Gastroesophageal sphincter (tissue), 4 donors: ENCODE measurements at regions not wholly inside any gene's neighbourhood (a gene's known extent, or its start where the extent isn't known, plus 50 kb on each side); places are given as distances from the start of the nearest gene placed in this dataset.
"Not testable (repeated sequence)": the region's sequence is repeated elsewhere in the genome, so short reads cannot be mapped to it uniquely, and the experiment has no call there.

Experiments used
- ATAC-seq: fragments of 150-250 bp; one replicate; pipeline ENCODE4 v1.9.1; 2016; ENCODE audit warnings: mild to moderate bottlenecking, moderate library complexity
- H3K27ac ChIP-seq, 4 donors: fragments of 200-600 bp; sonication (generic) in 3 of 4; 1 replicate in 3 of 4; 2 replicates in 1 of 4; pipeline ENCODE4 v1.5.1; 2016 to 2019
- H3K27me3 ChIP-seq: fragments of 200-600 bp; sonication (generic); one replicate; pipeline ENCODE4 v1.5.1; 2019
- H3K36me3 ChIP-seq, 2 donors: fragments of 200-600 bp; sonication (generic); one replicate each; pipeline ENCODE4 v1.5.1; 2019; ENCODE audit warnings: control low read depth in 1 of 2
- H3K4me1 ChIP-seq, 3 donors: fragments of 200-600 bp; sonication (generic); 1 replicate in 2 of 3; 2 replicates in 1 of 3; pipeline ENCODE4 v1.5.1; 2016 to 2019; ENCODE audit warnings: control low read depth in 2 of 3
- H3K4me3 ChIP-seq, 2 donors: fragments of 200-600 bp; sonication (generic); one replicate each; pipeline ENCODE4 v1.5.1; 2019; ENCODE audit warnings: mild to moderate bottlenecking in 1 of 2, moderate library complexity in 1 of 2
- H3K9me3 ChIP-seq, 3 donors: fragments of 200-600 bp; sonication (generic); one replicate each; pipeline ENCODE4 v1.5.1; 2017 to 2019; ENCODE audit warnings: control low read depth in 2 of 3
- EP300 ChIP-seq: sonication (generic); formaldehyde crosslinking; IDR thresholded peaks from one replicate; pipeline ENCODE4 v1.6.1; 2017; ENCODE audit warnings: antibody characterized with exemption, mild to moderate bottlenecking
- POLR2A ChIP-seq, 2 donors: fragments of 450-650 bp; IDR thresholded peaks; one replicate each; pipeline ENCODE4 v1.6.1; 2017; ENCODE audit warnings: antibody characterized with exemption in 2 of 2, mild to moderate bottlenecking in 2 of 2, moderate library complexity in 1 of 2
- POLR2AphosphoS5 ChIP-seq: sonication (generic); formaldehyde crosslinking; IDR thresholded peaks from one replicate; pipeline ENCODE4 v1.6.1; 2017; ENCODE audit warnings: antibody characterized with exemption
- WGBS, 2 donors: methylation state at CpG; one replicate each; pipeline ENCODE4 v1.1.5; 2018; ENCODE audit warnings: low coverage in 1 of 2; 5-methylcytosine and 5-hydroxymethylcytosine counted together
- TF ChIP-seq, protein P1 (sequence below), 4 experiments: fragments of 200-600 bp in 2 of 4; fragments of 450-650 bp in 2 of 4; sonication (generic) in 1 of 4; IDR thresholded peaks; one replicate each; pipeline ENCODE4 v1.5.1; 2017 to 2019; ENCODE audit warnings: antibody characterized with exemption in 4 of 4, mild to moderate bottlenecking in 2 of 4, moderate library complexity in 2 of 4

GRCh38 chr21:17270229-17270628 is 242.6 kb upstream of the CXADR start:
- H3K27ac ChIP-seq, result no peak overlapping the region
- TF ChIP-seq POLR2A (IDR thresholded peaks at IDR 0.05), result no peak
- TF ChIP-seq, protein P1, sequence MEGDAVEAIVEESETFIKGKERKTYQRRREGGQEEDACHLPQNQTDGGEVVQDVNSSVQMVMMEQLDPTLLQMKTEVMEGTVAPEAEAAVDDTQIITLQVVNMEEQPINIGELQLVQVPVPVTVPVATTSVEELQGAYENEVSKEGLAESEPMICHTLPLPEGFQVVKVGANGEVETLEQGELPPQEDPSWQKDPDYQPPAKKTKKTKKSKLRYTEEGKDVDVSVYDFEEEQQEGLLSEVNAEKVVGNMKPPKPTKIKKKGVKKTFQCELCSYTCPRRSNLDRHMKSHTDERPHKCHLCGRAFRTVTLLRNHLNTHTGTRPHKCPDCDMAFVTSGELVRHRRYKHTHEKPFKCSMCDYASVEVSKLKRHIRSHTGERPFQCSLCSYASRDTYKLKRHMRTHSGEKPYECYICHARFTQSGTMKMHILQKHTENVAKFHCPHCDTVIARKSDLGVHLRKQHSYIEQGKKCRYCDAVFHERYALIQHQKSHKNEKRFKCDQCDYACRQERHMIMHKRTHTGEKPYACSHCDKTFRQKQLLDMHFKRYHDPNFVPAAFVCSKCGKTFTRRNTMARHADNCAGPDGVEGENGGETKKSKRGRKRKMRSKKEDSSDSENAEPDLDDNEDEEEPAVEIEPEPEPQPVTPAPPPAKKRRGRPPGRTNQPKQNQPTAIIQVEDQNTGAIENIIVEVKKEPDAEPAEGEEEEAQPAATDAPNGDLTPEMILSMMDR (IDR thresholded peaks at IDR 0.05), result peak; percentile 37 to 74 (median 65)
- no peaks in the 10 kb centered on the region for H3K9me3 ChIP-seq
- no peak overlapping the region for H3K4me3 ChIP-seq
- H3K4me1 ChIP-seq, result peaks cover 0 to 5% (median 0%) of the 10 kb centered on the region in 3 donors
- H3K36me3 ChIP-seq, result no peaks in the 10 kb centered on the region
- ATAC-seq, result peak; percentile 66
- 0% methylated on average over 1 of the region's 1 CpG for WGBS, 2 donors
- H3K27me3 ChIP-seq, result no peaks in the 10 kb centered on the region

GRCh38 chr21:17279663-17280062 is 233.2 kb upstream of the CXADR start:
- H3K27me3 ChIP-seq, result no peaks in the 10 kb centered on the region
- no peak overlapping the region for H3K4me3 ChIP-seq
- H3K36me3 ChIP-seq, result no peaks in the 10 kb centered on the region
- no peaks in the 10 kb centered on the region for H3K4me1 ChIP-seq
- no CpG with 5 or more reads among the region's 3 CpGs for WGBS, 2 donors
- peaks cover 0 to 39% (median 0%) of the 10 kb centered on the region in 3 donors for H3K9me3 ChIP-seq
- no peak overlapping the region for H3K27ac ChIP-seq
- no peak for ATAC-seq
- TF ChIP-seq, protein P1 (IDR thresholded peaks at IDR 0.05), result no peak
- TF ChIP-seq POLR2AphosphoS5 (no peak), EP300 (no peak), POLR2A (IDR thresholded peaks at IDR 0.05) (no peak)

DNA sequence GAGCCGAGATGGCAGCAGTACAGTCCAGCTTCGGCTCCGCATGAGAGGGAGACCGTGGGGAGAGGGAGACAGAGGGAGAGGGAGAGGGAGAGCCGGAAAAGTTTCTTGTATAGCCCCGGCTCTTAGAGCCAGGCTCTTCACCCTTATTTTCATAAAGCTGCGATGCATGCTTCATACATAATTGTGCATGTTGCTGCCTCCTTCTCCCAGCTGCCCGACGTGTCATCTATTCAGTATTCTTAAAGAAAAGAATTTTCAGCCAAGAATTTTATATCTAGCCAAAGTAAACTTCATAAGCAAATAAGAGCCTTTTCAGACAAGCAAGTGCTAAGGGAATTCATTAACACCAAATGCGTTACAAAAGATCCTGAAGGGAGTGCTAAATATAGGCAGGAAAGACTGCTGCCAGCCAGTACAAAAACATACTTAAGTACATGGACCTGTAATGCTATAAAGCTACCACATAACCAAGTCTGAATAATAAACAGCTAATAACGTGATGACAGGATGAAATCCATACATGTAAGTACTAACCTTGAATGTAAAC is 219.8 kb upstream of the CXADR start:
- H3K4me3 ChIP-seq, H3K27ac ChIP-seq, H3K4me1 ChIP-seq, ATAC-seq, H3K27me3 ChIP-seq, H3K36me3 ChIP-seq: not testable (repeated sequence)
- 32 to 46% methylated on average over 5 to 8 of the region's 11 CpGs for WGBS, 2 donors
- H3K9me3 ChIP-seq, result peaks cover 0 to 23% (median 0%) of the 10 kb centered on the region in 3 donors

DNA sequence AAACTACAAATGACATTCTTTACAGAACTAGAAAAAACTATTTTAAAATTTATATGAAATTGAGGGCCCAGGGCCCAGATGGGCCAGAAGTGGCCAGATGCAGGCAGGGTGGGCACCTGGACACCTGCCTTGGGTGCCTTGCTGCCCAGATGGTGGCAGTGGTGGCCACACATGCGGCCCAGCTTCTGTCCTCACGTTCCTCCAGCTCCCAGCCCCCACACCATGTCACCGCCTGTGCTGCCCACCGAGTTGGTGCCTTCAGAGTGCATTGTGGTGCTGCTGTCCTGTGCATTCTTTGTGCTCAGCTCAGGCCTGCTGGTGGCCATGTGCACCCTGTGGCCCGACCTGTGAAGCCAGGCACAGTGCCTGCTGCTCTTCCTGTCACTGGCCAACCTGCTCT is 216.8 kb upstream of the CXADR start:
- Histone ChIP-seq H3K36me3 (no peaks in the 10 kb centered on the region), H3K27ac (no peak overlapping the region), H3K4me3 (no peak overlapping the region), H3K27me3 (no peaks in the 10 kb centered on the region), H3K4me1 (no peaks in the 10 kb centered on the region), H3K9me3 (peaks cover 0 to 23% (median 0%) of the 10 kb centered on the region in 3 donors)
- WGBS, 2 donors, result 67 to 74% methylated on average over 1 to 4 of the region's 5 CpGs
- no peak for TF ChIP-seq POLR2AphosphoS5
- no peak for TF ChIP-seq POLR2A (IDR thresholded peaks at IDR 0.05)
- TF ChIP-seq, protein P1 (IDR thresholded peaks at IDR 0.05), result no peak
- TF ChIP-seq EP300, result no peak
- ATAC-seq, result no peak

GRCh38 chr21:17299576-17299975 is 213.3 kb upstream of the CXADR start:
- H3K27me3 ChIP-seq, H3K4me1 ChIP-seq, ATAC-seq, H3K36me3 ChIP-seq, H3K4me3 ChIP-seq, H3K27ac ChIP-seq: not testable (repeated sequence)
- 67 to 82% methylated on average over 1 of the region's 1 CpG for WGBS, 2 donors
- peaks cover 0 to 22% (median 0%) of the 10 kb centered on the region in 3 donors for H3K9me3 ChIP-seq

DNA sequence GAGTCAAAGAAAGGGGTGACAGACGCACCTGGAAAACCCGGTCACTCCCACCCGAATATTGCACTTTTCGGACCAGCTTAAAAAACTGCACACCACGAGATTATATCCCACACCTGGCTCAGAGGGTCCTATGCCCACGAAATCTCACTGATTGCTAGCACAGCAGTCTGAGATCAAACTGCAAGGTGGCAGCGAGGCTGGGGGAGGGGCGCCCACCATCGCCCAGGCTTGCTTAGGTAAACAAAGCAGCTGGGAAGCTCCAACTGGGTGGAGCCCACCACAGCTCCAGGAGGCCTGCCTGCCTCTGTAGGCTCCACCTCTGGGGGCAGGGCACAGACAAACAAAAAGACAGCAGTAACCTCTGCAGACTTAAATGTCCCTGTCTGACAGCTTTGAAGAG is 185.1 kb upstream of the CXADR start:
- peaks cover 0 to 26% (median 0%) of the 10 kb centered on the region in 3 donors for H3K9me3 ChIP-seq
- not testable (repeated sequence) for H3K4me3 ChIP-seq, H3K27me3 ChIP-seq, H3K36me3 ChIP-seq, H3K4me1 ChIP-seq, ATAC-seq, H3K27ac ChIP-seq
- 89% methylated on average over 5 of the region's 9 CpGs; no CpG with 5 or more reads in 1 of the 2 donors for WGBS, 2 donors
